ENCODE measurements at regions not wholly inside any gene's neighbourhood (a gene's known extent, or its start where the extent isn't known, plus 50 kb on each side); places are given as distances from the start of the nearest gene placed in this dataset.
A peak's percentile ranks its signal among the peaks of the same experiment; 100 is the strongest.

DNA sequence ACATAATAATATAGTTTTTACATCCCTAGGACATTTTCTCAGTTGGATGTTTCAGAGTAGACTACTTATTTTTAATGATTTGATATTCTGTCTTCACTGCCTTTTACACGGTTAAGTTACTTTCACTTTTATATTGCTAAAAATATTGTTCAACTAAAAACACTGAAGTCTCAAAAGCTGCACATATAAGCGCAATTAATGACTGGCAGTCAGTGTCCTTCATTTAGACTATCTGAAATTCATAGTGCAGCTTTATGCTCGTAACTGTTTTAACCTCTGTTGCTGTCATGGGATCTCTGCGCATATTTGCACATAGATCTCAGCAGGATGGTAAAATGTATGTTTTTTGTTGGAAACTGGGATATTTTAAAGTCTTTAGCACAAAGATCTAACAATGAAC is 864.3 kb downstream of the SLITRK6 start:
- no peak for ATAC-seq

DNA sequence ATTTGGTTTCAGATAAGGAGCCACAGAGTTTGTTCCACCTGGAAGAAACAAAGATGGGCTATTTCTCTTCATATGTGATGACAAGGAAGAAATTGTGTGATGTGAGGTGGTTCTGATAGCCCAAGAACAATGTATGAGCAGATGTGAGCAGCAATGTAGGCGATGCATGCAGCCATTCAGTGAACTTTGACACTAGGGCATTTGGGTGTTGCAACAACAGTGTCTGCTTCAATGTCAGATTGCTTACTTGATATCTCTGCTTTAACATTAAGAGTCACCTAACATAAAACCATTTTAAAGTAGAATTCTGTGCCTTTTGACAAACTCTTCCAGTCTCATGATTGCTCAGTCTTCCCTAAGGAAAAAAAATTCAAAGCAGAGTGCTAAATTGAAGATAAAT is 865.4 kb downstream of the SLITRK6 start:
- no peak for ATAC-seq

DNA sequence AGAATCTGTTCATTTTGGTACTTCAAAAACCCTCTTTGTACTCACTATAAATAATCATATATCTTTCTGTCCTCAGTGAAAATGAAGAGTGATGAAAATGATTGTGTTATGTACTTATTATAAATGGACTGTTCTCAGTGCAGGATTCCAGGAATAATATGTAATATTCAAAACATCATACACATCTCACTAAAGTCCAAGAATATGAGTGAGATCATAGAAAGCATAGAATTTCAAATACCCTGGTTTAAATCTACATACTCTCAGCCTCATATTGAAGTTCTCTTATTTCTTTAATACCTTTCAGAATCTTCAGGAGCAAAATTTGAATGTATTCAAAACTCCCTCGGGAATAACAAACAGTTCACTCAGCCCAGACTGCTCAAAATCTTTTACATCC is 868.0 kb downstream of the SLITRK6 start:
- no peak for ATAC-seq

DNA sequence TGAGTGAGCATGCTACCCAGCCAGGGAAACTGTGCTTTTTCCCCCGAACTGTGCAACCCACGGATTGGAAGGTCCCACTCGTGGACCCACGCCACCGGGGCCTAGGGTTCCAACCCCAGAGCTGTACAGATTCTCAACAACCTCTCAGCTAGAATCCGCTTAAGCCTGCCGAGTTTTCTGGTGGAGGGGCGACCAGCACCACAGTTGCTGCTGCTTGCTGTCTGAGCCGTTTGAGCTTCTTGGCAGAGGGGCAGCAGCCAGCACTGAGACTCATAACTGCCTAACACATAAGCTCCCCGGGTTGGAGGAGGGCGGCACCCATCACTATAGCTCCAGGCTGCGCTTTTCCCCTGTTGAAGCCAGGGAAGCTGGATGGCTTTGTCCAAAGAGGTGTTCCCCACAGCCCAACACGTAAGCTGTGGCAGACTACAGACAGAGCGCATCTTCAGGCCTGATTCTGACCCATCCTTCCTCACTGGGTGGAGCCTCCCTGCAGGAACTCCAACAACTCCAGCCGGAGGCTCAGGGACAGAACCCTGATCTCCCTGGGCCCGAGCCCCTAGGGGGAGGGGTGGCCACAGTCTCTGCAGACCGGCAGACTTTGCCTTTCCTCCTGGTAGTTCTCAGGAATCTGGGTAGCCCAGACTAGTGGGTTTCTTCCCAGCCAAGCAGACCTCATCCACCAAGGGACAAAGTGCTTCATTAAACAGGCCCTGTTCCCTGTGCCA is 871.6 kb downstream of the SLITRK6 start:
- ATAC-seq: no peak

DNA sequence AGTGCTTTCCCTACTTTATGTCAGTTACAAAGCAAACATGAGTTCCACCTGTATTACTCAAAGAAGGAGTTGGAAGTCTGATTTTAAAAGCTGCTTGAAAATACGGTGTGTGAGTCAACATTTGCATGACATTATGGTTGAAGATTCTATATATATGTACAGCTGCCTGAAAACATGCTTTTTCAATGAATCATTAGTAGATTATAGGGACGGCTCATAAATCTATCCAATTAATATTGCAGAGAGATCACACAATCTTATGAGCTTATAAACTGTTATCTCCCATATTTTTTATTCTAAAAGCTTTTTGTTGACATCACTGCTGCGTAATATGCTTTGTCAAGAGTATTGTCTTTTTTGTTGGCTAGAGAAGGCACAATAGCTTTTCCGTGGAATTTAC is 873.8 kb downstream of the SLITRK6 start:
- no peak for ATAC-seq

DNA sequence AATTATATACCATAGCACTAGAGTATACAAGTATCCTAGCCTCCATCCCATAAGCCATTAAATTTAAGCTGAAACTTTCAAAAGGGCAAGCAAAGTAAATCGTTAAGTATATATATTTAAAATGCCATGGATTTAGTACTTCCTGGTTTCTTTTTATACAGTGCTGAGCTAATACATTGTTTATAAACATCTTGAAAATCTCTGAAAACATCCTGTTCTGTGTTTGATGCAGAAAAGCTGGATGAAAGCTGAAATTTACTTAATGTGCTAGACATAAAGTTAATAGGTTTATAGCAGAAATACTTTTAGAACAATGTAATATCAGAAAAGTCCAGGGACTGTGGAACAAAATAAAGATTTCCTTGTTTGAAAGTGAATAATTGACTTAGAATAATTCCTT is 875.4 kb downstream of the SLITRK6 start:
- ATAC-seq: no peak

DNA sequence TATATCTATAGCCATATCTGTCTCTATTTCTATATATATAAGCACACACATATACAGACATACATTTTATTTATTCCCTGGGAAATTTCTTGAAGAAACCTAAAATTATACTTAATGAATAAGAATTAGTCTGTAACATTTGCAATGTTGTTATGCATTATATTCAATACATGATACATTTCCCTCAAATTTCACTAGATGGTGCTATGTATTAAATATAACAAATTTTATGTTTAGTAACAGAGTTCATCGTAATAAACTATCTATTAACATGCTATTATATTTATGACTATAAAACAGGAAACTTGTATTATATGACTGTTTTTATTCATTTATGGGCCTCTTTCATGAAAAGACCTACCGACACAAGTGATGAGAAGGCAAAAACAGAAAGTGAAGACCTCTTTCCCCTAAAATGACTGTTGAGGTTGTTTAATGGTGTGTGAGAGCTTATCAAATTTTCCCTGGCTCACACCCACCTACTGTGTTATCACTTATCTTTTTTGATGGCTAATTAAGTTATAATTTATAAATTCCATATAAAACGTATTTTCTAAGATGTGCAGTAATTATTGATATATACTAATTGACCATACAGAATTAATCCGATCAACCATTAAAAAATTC is 881.9 kb downstream of the SLITRK6 start:
- ATAC-seq: no peak

DNA sequence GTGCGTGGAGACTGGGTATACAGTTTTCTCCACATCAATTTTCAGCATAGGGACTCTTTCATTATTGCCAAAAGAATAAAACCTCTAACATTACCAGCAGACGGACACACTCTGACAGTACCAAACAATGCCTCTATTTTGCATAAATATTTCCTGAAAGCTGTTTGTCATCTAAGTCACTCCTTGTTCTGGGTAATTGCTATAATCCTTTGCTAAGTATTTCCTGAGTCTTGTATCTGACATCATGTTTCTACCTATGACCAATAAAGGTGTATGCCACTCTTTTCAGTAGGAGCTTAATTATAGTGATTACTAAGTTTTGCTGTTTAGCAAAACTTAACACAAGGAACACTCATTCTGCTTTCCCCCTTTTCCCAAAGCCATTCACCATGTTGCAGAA is 886.5 kb downstream of the SLITRK6 start:
- peak; percentile 97 for ATAC-seq

DNA sequence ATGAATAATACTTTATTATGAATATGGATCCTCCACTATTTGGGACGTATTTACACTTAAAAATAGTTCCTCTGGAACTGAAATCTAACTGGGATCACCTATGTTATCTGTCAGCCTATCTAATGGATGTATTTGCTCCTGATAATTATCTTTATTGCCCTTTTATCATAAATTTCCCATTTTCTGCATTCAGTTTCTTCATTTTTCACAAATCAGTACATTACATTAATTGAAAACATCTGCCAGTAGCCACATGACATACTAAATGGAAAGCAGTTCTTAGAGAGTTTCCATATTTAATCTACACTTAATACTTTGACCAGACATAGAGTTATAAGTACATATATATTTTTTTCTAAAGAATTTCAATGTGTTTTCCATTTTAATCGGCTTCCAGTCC is 888.8 kb downstream of the SLITRK6 start:
- ATAC-seq: no peak

DNA sequence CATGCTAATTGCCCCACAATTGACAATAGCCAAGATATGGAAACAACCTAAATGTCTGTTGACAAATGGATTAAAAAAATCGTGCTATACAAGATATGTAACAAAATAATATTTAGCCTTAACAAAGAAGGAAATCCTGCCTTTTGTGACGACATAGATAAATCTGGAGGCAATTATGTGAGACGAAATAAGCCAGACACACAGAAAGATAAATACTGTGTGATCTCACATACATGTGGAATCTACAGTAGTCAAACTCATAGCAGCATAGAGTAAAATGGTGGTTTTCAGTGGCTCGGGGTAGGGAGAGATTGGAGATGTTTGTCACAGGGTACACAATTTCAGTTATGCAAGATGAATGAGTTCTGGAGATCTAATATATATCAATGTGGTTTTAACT is 895.8 kb downstream of the SLITRK6 start:
- ATAC-seq: no peak

DNA sequence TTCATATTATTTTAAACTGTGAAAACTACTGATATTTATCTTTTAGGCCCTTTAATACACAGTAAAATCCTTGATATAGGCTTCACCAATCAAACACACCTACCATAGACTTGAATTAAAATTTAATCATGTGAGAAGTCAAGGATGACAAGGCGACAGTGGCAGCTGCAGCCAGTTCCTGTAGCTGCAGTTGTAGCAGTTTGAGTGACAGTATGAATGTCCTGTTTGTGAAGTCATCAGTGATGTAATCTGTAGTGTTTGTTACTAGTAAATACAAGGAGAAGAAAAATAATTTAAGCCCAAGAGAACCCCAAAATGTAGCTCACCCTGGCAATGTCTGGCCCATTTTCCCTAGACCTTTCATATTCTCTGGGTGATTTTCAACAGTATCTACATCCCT is 897.0 kb downstream of the SLITRK6 start:
- peak; percentile 57 for ATAC-seq

DNA sequence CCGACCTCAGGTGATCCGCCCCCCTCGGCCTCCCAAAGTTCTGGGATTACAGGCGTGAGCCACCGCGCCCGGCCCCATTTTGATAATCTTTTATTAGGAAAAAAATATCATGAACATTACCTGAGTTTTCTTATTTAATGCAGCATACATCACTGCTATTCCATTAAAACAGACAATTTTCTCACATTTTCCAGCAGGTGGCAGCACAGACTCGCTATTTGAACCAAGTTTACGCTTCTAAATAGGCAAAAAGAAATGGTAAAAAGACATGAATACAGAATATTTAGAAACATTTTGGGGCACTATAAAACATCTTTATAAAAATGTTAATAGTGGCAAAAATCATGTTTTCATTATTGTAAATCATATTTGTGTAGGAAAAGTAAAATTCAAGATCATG is 903.1 kb downstream of the SLITRK6 start:
- no peak for ATAC-seq

DNA sequence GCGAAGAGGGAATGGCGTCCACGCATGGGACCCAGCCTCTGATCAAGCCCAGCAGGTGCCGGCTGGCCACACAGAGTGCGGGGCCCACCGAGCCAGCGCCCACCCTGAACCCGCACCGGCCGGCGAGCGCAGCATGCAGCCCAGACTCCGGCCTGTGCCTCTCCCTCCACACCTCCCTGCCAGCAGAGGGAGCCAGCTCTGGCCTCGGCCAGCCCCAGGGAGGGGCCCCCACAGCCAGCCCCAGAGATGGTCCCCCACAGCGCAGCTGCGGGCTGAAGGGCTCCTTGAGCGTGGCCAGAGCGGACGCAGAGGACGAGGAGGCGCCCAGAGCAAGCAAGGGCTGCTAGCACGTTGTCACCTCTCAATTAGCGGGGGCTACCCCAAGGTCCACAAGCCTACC is 904.5 kb downstream of the SLITRK6 start:
- no peak for ATAC-seq

DNA sequence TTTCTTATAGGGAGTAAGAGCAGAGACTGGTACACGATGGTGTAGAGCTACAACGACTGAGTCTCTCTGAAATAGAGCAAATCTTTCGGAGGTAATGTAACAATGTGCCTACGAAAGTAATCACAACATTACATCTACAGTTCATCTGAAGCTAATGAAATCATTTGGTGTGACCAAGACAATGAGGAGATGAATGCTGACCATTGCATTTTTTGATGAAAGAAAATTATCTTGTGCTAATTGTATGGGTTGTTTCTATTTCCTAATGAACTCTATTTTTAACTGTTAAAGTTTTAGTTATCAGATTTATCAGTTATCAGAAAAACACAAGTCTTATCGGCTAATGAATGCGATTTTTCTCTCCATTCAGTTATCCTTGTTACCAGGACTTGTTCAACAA is 913.4 kb downstream of the SLITRK6 start:
- no peak for ATAC-seq

DNA sequence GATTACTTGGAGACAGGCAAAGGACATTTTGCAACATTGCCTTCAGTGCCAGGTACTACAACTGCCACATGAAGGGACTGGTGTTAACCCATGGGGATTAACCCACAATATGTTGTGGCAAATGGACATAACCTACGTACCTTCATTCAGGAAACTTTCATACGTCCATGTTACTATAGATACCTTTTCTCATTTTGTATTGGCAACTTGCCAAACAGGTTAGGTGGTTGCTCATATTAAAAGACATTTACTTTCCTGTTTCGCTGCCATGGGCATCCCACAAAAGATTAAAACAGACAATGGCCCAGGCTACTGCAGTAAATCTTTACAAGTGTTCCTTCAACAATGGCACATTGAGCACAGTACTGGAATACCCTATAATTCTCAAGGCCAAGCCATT is 925.3 kb downstream of the SLITRK6 start:
- ATAC-seq: peak; percentile 63

DNA sequence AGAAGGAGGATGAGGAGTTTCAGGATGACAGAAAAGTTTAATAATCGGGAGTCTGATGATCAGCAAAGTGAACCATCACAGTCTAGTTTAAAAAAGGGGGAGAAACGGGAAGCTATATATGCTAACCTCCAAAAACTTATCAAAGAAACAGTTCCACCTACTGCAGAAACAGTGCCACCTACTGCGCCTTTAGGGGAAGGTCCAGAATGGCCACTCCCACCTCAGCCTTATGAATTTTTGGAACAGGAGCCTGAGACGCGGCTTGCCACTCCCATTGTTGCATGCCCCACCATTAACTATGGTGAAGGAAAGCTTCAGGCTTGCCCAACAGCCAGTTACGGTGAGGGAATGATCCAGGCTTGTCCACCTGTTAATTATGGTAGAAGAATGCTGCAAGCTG is 929.0 kb downstream of the SLITRK6 start:
- ATAC-seq: peak; percentile 38

DNA sequence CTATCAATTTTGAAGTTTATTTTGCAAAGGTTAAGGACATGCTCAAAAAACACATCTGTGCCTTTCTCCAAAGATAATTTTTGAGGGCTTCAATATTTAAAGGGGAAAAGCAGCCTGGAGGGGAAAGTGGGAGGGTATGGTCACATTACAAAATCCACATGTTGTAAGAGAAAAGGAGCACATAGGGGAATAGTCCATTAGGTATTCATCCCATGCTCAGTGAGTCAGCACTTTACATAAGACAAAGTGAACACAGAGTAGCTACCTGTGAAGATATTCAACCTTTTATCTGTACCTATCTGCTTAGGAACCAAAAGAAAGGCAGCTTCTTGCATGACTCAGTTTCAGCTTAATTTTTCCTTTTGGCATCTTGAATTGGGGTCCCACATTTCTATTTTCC is 932.0 kb downstream of the SLITRK6 start:
- ATAC-seq: no peak

DNA sequence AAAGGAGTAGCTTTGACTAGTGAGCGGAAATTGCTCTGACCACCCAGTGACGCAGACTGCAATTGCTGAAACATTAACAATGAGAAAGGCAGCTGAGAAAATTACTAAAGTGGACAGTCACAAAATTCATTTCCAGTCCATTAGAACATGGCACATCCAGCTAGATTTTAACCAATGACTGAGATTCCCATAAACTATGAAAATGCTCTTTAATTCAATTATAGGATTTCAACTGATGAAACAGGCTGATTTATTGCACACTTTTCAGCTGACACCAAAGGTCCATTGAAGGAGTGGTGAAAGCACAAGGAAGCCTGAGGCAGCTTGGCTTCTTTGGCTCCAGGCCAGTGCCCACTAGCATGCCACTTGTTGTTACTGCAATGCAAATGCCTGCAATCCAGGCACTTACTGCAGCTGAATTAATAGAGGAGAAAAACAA is 933.4 kb downstream of the SLITRK6 start:
- ATAC-seq: no peak

DNA sequence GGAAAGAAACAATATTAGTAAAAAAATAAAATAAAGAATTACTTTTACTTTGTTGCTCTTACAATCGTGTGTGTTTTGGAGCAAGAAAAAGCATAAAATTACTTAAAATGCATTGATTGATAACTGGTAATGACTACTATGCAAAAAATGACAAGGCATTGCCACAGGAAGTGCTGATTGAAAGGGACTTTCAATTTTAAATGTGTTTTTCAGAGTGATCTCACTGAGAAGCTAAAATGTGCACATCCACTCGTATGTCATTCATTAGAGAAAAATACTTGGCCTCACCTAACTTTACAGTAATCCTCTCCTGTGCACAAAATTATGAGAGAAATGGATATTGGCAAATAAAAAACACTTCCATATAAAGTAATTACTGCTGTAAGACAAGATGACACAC is 934.9 kb downstream of the SLITRK6 start:
- ATAC-seq: no peak

DNA sequence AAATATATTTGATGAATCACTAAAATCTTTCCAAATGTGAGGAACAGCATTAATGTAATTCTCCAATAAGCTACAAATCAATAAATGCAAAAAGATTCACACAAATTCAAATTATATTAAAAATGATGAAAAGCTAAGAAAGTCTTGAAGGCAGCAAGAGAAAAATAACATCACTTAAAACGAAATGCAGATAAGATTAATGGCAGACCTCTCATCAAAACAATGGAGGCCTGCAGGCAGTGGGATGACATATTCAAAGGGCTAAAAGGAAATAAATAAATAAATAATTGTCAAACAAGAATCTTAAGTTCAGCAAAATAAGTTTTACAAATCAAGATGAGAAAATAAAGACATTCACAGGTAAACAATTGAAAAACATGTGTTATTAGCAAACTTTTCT is 952.1 kb downstream of the SLITRK6 start:
- ATAC-seq: no peak

DNA sequence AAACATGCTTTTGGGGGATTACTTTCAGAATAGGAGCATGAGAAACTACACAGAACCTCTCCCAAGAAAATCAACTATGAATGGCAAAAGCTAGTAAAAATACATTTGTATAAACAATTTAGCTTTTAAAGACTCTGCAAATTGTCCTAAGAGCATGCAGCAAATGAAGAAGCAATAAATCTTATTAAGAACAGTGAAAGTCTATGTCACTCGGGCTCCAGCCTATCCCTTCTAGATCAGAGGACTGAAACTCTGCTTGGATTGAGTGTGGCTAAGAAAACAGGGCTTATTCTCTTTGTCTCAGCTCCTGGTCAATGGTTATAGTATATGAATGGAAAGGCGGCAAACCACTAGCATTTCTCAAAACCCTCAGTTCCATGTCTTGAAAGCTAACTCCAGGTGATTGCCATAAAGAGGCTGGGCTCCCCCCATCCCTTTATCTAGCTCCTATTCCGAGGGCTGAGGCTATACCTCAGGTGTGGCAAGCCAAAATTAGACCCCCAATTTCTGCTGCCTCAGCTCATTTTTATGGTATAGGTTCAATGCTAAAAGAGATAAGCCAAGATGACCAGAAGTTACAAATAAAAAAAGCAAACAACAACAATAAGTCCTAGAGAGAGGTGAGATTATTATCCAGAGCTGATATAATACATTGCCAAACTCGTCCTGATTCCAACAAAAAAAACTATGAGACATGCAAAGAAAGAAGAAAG is 953.2 kb downstream of the SLITRK6 start:
- ATAC-seq: no peak

DNA sequence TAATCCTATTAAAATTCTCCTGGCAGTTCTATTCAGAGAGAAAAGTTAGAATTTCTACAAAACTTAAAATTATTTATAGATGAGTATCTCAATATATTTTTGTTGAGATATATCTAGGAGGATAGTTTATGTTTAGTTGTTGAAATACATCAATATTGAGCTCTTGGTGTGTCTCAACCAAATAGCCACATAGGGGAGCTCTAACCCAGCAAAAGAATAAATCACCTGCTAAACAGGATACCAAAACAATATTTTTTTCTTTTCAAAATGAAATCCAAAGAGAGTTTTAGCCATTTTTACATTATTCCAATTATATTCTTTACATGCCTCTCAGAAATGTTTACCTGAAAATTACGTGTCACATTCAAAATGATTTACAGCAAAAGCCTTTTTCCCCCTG is 954.7 kb downstream of the SLITRK6 start:
- peak; percentile 52 for ATAC-seq

DNA sequence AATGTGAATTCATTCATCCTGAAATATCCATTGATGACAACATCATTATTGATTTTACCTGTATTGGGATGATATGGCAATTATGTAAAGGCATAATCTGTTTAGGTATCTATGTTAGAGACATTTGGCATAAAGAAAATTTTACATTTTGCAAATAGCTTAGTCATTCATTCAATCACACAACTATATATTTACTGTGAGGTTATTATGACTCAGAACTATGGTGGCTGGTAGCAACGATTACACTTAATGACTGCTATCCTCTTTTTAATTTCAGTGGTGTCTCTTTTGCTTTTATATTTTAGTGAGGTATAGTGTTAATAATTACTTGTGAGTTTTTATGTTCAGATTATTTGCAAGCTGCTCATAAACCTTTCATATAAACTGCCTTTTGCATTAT is 955.9 kb downstream of the SLITRK6 start:
- ATAC-seq: no peak

DNA sequence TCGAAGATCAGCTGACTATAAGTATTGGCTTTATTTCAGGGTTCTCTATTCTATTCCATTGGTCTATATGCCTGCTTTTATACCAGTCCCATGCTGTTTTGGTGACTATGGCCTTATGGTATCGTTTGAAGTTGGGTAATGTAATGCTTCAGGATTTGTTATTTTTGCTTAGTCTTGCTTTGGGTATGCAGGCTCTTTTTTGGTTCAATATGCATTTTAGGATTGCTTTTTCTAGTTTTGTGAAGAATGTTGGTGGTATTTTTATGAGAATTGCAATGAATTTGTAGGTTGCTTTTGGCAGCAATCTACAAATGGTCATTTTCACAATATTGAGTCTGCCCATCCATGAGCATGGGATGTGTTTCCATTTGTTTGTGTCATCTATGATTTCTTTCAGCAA is 951.9 kb upstream of the SLITRK1 start:
- ATAC-seq: no peak
